ENCODE measurements at regions not wholly inside any gene's neighbourhood (a gene's known extent, or its start where the extent isn't known, plus 50 kb on each side); places are given as distances from the start of the nearest gene placed in this dataset.
"Not testable (repeated sequence)": the region's sequence is repeated elsewhere in the genome, so short reads cannot be mapped to it uniquely, and the experiment has no call there.

DNA sequence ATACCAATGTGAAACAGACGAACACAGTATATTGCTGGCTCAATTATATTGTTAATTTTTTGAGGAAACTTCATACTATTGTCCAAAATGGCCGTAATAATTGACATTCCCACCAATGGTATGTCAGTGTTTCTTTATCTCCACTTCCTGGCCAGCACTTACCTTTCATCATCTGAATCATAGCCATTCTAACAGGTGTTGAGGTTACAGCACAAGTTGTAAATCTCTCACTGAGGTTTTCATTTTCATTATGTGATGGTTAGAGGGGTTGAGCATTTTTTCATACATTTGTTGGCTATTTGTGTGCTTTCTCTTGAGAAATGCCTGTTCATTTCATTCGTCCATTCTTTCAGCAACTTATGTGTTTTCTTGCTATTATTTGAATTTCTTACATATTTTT, 824.0 kb downstream of the UQCRFS1 start:
- DNase-seq: no peak

- no peak for DNase-seq
Measured at GRCh38 chr19:28387507-28387906, 825.4 kb downstream of the UQCRFS1 start.

DNA sequence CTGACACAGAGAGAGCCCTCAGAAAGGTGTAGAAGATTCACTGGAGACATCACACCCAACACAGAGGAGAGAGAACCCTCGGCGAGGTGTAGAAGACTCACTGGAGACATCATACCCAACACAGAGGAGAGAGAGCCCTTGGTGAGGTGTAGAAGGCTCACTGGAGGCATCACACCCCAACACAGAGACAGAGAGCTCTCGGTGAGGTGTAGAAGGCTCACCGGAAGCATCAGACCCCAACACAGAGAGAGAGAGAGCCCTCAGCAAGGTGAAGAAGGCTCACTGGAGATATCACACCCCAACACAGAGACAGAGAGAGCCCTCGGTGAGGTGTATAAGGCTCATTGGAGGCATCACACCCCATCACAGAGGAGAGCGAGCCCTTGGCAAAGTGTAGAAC, 826.5 kb downstream of the UQCRFS1 start:
- DNase-seq: no peak

- DNase-seq: no peak
Measured at GRCh38 chr19:28386066-28386465, 826.9 kb downstream of the UQCRFS1 start.

DNA sequence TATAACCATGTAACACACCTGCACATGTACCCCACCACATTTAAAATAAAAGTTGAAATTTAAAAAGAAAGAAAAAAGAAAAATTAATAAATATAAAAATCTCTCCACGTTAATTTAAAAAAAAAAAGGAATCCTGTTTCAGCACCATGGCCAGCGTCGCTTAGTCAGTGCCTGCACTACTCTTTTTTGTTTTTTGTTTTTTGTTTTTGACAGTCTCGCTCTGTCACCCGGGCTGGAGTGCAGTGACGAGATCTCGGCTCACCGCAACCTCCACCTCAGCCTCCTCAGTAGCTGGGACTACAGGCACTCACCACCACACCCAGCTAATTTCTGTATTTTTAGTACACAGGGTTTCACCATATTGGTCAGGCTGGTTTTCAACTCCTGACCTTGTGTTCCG, 835.9 kb downstream of the UQCRFS1 start:
- DNase-seq: no peak

GRCh38 chr19:28374971-28375370, 838.0 kb downstream of the UQCRFS1 start:
- no peak for DNase-seq

GRCh38 chr19:28372576-28373247, 840.2 kb downstream of the UQCRFS1 start:
- no peak for DNase-seq

DNA sequence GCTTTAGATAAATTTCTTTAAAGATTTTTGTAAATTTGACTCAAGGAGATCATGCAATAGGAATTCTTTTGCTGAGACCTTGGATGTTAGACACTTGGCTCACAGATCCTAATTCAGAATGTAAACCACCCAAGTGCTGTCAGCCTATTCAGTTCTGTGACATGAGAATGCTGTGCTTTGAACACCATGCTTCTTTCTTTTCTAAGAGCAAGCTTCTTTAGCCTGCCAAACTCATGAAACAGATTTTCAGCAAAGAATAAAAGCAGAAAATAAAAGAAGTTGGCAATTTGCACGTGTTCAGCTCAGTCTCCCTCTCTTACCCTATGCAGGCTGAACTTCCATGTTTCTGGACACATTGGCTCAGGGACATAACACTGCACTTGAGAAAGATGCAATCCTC, 845.8 kb downstream of the UQCRFS1 start:
- no peak for DNase-seq

DNA sequence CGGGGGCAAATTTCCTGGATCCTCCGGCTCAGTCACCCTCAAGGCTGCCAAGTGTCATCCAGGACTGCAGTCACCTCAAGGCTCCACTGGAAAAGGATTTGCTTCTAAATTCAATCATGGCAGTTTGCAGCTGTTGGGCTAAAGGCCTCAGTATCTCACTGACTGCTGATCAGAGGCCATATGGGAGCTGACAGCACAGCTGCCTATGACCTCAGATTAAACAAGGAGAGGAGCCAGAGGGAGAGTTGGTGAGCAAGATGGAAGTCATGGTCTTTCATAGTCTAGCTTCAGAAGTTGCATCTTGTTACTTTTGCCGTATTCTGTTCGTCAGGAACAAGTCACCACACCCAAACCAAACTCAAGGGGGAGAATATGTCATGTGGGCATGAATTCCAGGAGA, 849.7 kb downstream of the UQCRFS1 start:
- no peak for DNase-seq

GRCh38 chr19:28359431-28360414, 853.2 kb downstream of the UQCRFS1 start:
- DNase-seq: no peak

DNA sequence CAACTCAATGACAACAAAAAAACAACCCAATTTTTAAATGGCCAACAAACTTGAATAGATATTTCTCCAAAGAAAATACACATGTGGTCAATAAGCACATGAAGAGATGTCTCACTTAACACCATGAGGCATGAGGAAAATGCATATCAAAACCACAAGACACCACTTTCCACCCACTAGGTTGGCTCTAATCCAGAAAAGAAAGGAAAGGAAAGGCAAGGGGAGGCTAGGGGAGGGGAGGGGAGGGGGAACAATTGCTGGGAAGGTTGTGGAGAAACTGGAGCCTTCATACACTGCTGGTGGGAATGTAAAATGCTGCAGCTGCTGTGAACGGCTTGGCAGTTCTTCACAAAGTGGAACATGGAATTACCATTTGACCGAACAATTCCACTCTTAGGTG, 854.3 kb downstream of the UQCRFS1 start:
- DNase-seq: no peak

DNA sequence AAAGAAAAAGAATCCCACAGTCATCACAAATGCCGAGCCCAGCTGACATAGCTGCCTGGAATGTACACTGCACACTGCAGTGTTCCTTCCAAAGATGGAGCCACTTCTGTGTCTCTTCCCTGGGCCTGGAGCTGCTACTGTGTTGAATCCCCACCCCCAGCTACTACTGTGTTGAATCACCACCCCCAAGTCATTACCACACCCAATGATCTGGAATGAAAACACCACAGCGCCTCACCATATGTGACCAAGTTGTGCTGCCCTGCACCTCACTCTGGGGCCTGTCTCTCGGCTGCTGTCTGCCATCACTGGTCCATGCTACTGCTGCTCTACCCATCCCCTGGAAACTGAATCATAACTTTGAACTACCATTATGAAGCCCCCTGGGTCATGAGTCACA, 861.2 kb downstream of the UQCRFS1 start:
- DNase-seq: no peak

DNA sequence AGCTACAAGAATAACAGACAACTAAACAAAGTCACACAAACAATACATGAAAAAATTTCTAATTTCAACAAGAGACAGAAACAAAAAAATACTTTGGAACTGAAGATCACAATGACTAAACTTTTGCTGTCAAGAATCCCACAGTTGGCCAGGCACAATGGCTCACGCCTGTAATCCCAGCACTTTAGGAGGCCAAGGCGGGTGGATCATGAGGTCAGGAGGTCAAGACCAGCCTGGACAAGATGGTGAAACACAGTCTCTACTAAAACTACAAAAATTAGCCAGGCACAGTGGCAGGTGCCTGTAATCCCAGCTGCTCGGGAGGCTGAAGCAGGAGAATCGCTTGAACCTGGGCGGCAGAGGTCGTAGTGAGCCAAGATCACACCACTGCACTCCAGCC, 861.6 kb downstream of the UQCRFS1 start:
- DNase-seq: not testable (repeated sequence)

GRCh38 chr19:28350673-28351072, 862.3 kb downstream of the UQCRFS1 start:
- DNase-seq: no peak

- DNase-seq: no peak
Measured at GRCh38 chr19:28350037-28350436, 862.9 kb downstream of the UQCRFS1 start.

DNA sequence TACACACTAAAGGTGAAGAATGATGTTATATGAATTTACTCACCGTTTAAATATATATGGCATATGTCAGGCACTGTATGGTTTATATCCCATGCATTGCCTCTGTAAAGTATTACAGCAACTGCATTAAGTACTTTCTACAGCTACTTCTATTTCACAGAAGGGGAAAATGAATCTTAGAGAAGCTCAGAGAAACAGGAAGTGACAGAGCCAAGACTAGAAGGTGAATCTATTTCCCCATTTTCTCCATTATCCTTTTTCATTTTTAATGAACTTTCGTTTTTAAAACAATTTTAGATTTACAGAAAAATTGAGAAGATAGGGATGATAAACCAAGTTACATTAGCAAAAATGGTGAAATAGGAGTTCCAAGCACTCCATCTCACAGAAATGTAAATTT, 863.3 kb downstream of the UQCRFS1 start:
- DNase-seq: no peak

- no peak for DNase-seq
Measured at GRCh38 chr19:28345811-28346210, 867.1 kb downstream of the UQCRFS1 start.

GRCh38 chr19:28341810-28342350, 871.1 kb downstream of the UQCRFS1 start:
- DNase-seq: no peak

GRCh38 chr19:28334419-28334818, 878.5 kb downstream of the UQCRFS1 start:
- no peak for DNase-seq

DNA sequence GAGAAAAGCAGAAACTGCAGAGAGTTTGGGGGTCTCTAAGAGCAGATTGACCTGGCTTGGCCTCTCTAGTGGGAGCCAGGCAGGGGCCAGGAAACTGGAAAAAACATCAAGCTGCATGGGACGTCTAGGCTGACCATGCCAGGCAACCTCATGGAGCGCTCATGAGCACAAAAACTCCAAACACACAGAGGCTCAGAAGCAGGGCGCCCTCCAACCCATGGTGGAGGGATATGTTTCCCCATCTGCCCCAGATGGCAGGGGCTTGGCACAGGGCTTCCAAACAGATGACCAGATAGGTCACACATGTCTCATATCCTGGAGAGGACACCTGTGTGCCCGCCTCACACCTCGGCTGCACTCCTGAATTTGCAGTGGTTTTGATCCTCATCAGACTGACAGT, 879.0 kb downstream of the UQCRFS1 start:
- DNase-seq: no peak

- no peak for DNase-seq
Measured at GRCh38 chr19:28332886-28333285, 880.1 kb downstream of the UQCRFS1 start.

DNA sequence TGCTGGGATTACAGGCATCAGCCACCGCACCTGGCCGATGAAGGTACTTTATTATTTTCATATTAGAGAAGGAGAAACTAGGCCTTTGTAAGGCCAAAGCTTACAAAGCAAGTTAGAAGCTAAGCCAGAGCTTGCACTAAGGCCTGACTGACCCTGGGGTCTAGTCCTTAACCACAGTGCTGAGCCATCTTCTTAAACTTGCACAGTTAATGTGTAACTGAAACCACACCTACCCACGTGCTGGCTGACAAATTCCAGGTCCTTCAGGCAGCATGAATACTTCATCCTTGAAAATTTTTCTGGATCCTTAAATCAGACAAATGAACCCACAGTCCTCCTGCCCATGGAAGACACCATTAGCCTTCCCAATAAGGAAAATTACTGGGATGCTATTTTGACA, 880.6 kb downstream of the UQCRFS1 start:
- no peak for DNase-seq

DNA sequence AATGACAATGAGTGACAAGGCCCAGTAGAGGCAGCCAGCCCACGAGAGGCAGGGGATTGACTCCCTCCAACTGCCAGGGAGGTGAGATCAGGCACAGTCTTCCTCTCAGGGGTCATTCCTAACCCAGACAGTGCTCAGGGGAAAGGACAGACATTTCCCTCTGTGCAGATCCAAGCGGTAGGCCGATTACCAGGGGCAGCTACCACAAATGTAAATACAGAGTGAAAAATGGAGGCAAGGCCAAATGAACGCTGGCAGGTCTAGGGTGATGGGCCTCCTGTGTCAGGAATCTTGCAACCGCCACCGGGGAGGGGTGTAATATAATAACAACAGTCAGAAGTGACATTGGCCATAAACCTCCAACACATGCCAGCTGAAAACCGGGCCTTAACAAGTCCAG, 881.4 kb downstream of the UQCRFS1 start:
- no peak for DNase-seq

GRCh38 chr19:28330831-28331230, 882.1 kb downstream of the UQCRFS1 start:
- no peak for DNase-seq
